ENCODE measurements at regions not wholly inside any gene's neighbourhood (a gene's known extent, or its start where the extent isn't known, plus 50 kb on each side); places are given as distances from the start of the nearest gene placed in this dataset.

GRCh38 chr2:216807857-216808272, 52.0 kb downstream of the TNP1 start:
- ChIA-PET POLR2A (no interaction called here), CTCF (ENCODE audit: low intra/inter-chr PET ratio, low total read pairs) (no interaction called here)
- no peak overlapping the region for H3K4me2 ChIP-seq (ENCODE audit: low read depth, low read length)
- no peak overlapping the region for H2AFZ ChIP-seq (ENCODE audit: low read length)
- H3K27me3 ChIP-seq (ENCODE audit: control insufficient read depth in 1 of 2, insufficient read depth in 2 of 2, low read length in 2 of 2) = 0 out of 5 replicates have a peak, but pooled peaks cover 0 to 4% of the 10 kb centered on the region in 2 experiments
- BruUV-seq (replicated peaks) = no TSS peak
- TF ChIP-seq ETV5 (CRISPR knock-in tag; IDR thresholded peaks at IDR 0.05; ENCODE audit: borderline replicate concordance) (no peak), HOXA3 (CRISPR knock-in tag; IDR thresholded peaks at IDR 0.05) (no peak), ZNF34 (CRISPR knock-in tag; IDR thresholded peaks at IDR 0.05; ENCODE audit: borderline replicate concordance) (no peak), ZNF501 (CRISPR knock-in tag; IDR thresholded peaks at IDR 0.05) (no peak), ATF6 (CRISPR knock-in tag; conservative IDR thresholded peaks at IDR 0.05) (no peak), DMTF1 (CRISPR knock-in tag; IDR thresholded peaks at IDR 0.05) (no peak), RNF2 (conservative IDR thresholded peaks at IDR 0.05; ENCODE audit: low read depth) (no peak), ZNF703 (CRISPR knock-in tag; IDR thresholded peaks at IDR 0.05; ENCODE audit: borderline replicate concordance) (no peak), NCOR1 (IDR thresholded peaks at IDR 0.05; ENCODE audit: borderline replicate concordance, low read length) (no peak), ZFY (CRISPR knock-in tag; IDR thresholded peaks at IDR 0.05) (no peak), CSRNP1 (CRISPR knock-in tag; IDR thresholded peaks at IDR 0.05) (no peak), NFRKB (IDR thresholded peaks at IDR 0.05) (no peak), MYC (CRISPR knock-in tag; IDR thresholded peaks at IDR 0.05; ENCODE audit: borderline replicate concordance) (no peak), ZNF251 (CRISPR knock-in tag; IDR thresholded peaks at IDR 0.05) (no peak)
- no peak overlapping the region for H3K27ac ChIP-seq (ENCODE audit: extremely low read length, insufficient read depth, low read length)
- in situ Hi-C loops (cut with HindIII; ENCODE audit: extremely low pct_ligation_motif_present, low pct_unique_long_range_greater_than_20kb) = no loop called here
- intact Hi-C loops (cut with micrococcal nuclease; ENCODE audit: unreplicated experiment) = no loop called here
- no peak for ATAC-seq
- no peaks in the 10 kb centered on the region for H3K79me2 ChIP-seq (ENCODE audit: insufficient read depth, low read length)
- H3K4me1 ChIP-seq (ENCODE audit: insufficient read depth, low read length) = no peaks in the 10 kb centered on the region
- WGBS (ENCODE audit: low lambda C conversion rate) = 82% methylated on average over 6 of the region's 7 CpGs
- H3K4me3 ChIP-seq (replicated peaks in 1 of 3; ENCODE audit: insufficient read depth in 1 of 3, low read depth in 2 of 3, low read length in 3 of 3) = no peak overlapping the region
- H3K9ac ChIP-seq (ENCODE audit: insufficient read depth, low read depth, low read length) = no peak overlapping the region
- H3K9me3 ChIP-seq (ENCODE audit: low read length) = no peaks in the 10 kb centered on the region
- no peaks in the 10 kb centered on the region for H3K36me3 ChIP-seq (replicated peaks in 1 of 2; ENCODE audit: control insufficient read depth in 1 of 2, insufficient read depth in 2 of 2, low read length in 2 of 2)
- no peak for FAIRE-seq
- no peaks in the 10 kb centered on the region for H4K20me1 ChIP-seq (ENCODE audit: insufficient read depth, low read length)
- no peak for DNase-seq (ENCODE audit: low spot score)

Data from HepG2 (cell line).